HG03442 (cell line): ENCODE measurements at regions not wholly inside any gene's neighbourhood (a gene's known extent, or its start where the extent isn't known, plus 50 kb on each side); places are given as distances from the start of the nearest gene placed in this dataset.

ENCODE experiments used
- ATAC-seq: cut with Tn5 transposase; IDR thresholded peaks from one replicate; pipeline ENCODE4 v1.9.1; 2021; ENCODE audit warnings: mild to moderate bottlenecking, moderate library complexity; ENCODE audit not compliant: unreplicated experiment

- ATAC-seq: no peak
These were observed 90.7 kb downstream of the ZNF281 start for GRCh38 chr1:200319148-200319547.

- ATAC-seq: no peak
These were observed 92.6 kb downstream of the ZNF281 start for GRCh38 chr1:200317236-200317635.

GRCh38 chr1:200316148-200316803 lies 93.6 kb downstream of the ZNF281 start:
- no peak for ATAC-seq

GRCh38 chr1:200314085-200314750 lies 95.6 kb downstream of the ZNF281 start:
- ATAC-seq: no peak

GRCh38 chr1:200311256-200311655 lies 98.6 kb downstream of the ZNF281 start:
- ATAC-seq: no peak

GRCh38 chr1:200310824-200311223 lies 99.0 kb downstream of the ZNF281 start:
- no peak for ATAC-seq

GRCh38 chr1:200307755-200308066 lies 102.1 kb downstream of the ZNF281 start:
- no peak for ATAC-seq

GRCh38 chr1:200306944-200307754 lies 102.7 kb downstream of the ZNF281 start:
- ATAC-seq: peak; percentile 41

GRCh38 chr1:200305806-200306205 lies 104.0 kb downstream of the ZNF281 start:
- no peak for ATAC-seq

- no peak for ATAC-seq
These were observed 105.7 kb downstream of the ZNF281 start for GRCh38 chr1:200304171-200304570.

GRCh38 chr1:200302921-200303290 lies 106.9 kb downstream of the ZNF281 start:
- no peak for ATAC-seq

GRCh38 chr1:200302192-200302920 lies 107.5 kb downstream of the ZNF281 start:
- peak; percentile 53 for ATAC-seq

- ATAC-seq: no peak
These were observed 108.7 kb downstream of the ZNF281 start for GRCh38 chr1:200301152-200301551.

GRCh38 chr1:200299571-200299970 lies 110.3 kb downstream of the ZNF281 start:
- no peak for ATAC-seq

GRCh38 chr1:200298242-200298641 lies 111.6 kb downstream of the ZNF281 start:
- no peak for ATAC-seq

- no peak for ATAC-seq
These were observed 113.7 kb downstream of the ZNF281 start for GRCh38 chr1:200296091-200296661.

GRCh38 chr1:200294241-200294640 lies 115.6 kb downstream of the ZNF281 start:
- no peak for ATAC-seq

GRCh38 chr1:200292699-200293098 lies 117.1 kb downstream of the ZNF281 start:
- no peak for ATAC-seq

GRCh38 chr1:200291106-200291505 lies 118.7 kb downstream of the ZNF281 start:
- ATAC-seq: no peak

GRCh38 chr1:200290010-200290685 lies 119.7 kb downstream of the ZNF281 start:
- no peak for ATAC-seq
